Heart left ventricle (tissue), 16 donors: ENCODE measurements at regions not wholly inside any gene's neighbourhood (a gene's known extent, or its start where the extent isn't known, plus 50 kb on each side); places are given as distances from the start of the nearest gene placed in this dataset.

Experiments
- ATAC-seq, 4 donors: fragments of 200-7000 bp; cut with Tn5 transposase; one replicate each; pipeline ENCODE4 v1.9.1; 2020 to 2022; ENCODE audit warnings: moderate library complexity in 4 of 4, mild to moderate bottlenecking in 3 of 4, moderate number of reproducible peaks in 1 of 4
- DNase-seq, 5 donors: peaks; one replicate each; pipeline ENCODE4 v3.0.0-alpha.2; 2020
- H3K27ac ChIP-seq, 12 donors: fragments of 200-600 bp; sonication (generic) in 4 of 12; one replicate each; pipeline versions ENCODE4 v1.5.0 to v1.8.0; 2016 to 2022; ENCODE audit warnings: mild to moderate bottlenecking in 2 of 12
- H3K27me3 ChIP-seq, 9 donors: fragments of 200-600 bp; sonication (generic) in 2 of 9; one replicate each; pipeline versions ENCODE4 v1.5.1 to v1.8.0; 2016 to 2022; ENCODE audit warnings: mild to moderate bottlenecking in 3 of 9
- H3K36me3 ChIP-seq, 9 donors: fragments of 200-600 bp; sonication (generic) in 2 of 9; one replicate each; pipeline versions ENCODE4 v1.5.0 to v1.8.0; 2018 to 2022; ENCODE audit warnings: mild to moderate bottlenecking in 2 of 9
- H3K4me1 ChIP-seq, 12 donors: fragments of 200-600 bp; sonication (generic) in 4 of 12; one replicate each; pipeline versions ENCODE4 v1.5.0 to v1.8.0; 2016 to 2022; ENCODE audit warnings: mild to moderate bottlenecking in 3 of 12
- H3K4me3 ChIP-seq, 12 donors: fragments of 200-600 bp; sonication (generic) in 4 of 12; one replicate each; pipeline versions ENCODE4 v1.5.0 to v1.8.0; 2017 to 2022; ENCODE audit warnings: mild to moderate bottlenecking in 9 of 12, moderate library complexity in 4 of 12
- H3K9me3 ChIP-seq, 12 donors: fragments of 200-600 bp; sonication (generic) in 4 of 12; one replicate each; pipeline versions ENCODE4 v1.5.0 to v1.8.0; 2016 to 2022; ENCODE audit warnings: mild to moderate bottlenecking in 1 of 12
- POLR2A ChIP-seq, 2 donors: fragments of 450-650 bp; IDR thresholded peaks; one replicate each; pipeline ENCODE4 v1.6.1; 2017; ENCODE audit warnings: antibody characterized with exemption in 2 of 2, mild to moderate bottlenecking in 2 of 2, moderate library complexity in 2 of 2
- WGBS, 4 donors: extraction: QIAGEN DNeasy Blood & Tissue Kit in 2 of 4; methylation state at CpG; one replicate each; pipeline versions ENCODE4 v1.1.5 to v1.1.7; 2013 to 2018; 5-methylcytosine and 5-hydroxymethylcytosine counted together
- intact Hi-C, 10 donors: fragments of 100-400 bp; cut with DNase I; formaldehyde crosslinking; loops; one replicate each; pipeline versions ENCODE4 v1.11.1 to v1.14.2; 2022
- TF ChIP-seq, protein P1 (sequence below), 12 donors: fragments of 200-600 bp; sonication (generic) in 4 of 12; IDR thresholded peaks; one replicate each; pipeline versions ENCODE4 v1.5.0 to v1.8.0; 2018 to 2022; ENCODE audit warnings: antibody characterized with exemption in 12 of 12, mild to moderate bottlenecking in 5 of 12
- donor health status: ischemic (EF 13 %, LVEDD 7.1; RV severe dilation, severe dysfunction).
- donor health status: healthy with polysubstance abuse.
- donor health status: DM: no; HTN: yes; CAD: no.
- donor health status: DM: no; HTN: no; CAD: no.
- donor health status: ischemic (EF 25% LVEDD 6.9; RV normal size, moderate dysfunction).
- donor health status: ischemic (EF 25% LVEDD 5.7; RV mildly dilated, moderate dysfunction).
- donor health status: healthy.
- donor health status: DM: yes; HTN: yes; CAD: no.
- donor health status: ischemic (EF 35%, LVEDD 5.7; RV mildly dilated, moderate dysfunction).
- donor health status: nonischemic (EF 11% LVEDD 7.7; RV severe dilation, severe dysfunction).
- donor health status: DM: yes; HTN: yes; CAD: no.
- donor health status: PGD.
- donor health status: ischemic (EF 29% LVEDD 5.4; RV normal size, mild dysfunction).
- donor health status: nonischemic (EF 23%, LVEDD 6.1; RV moderate dilation, normal function).

DNA sequence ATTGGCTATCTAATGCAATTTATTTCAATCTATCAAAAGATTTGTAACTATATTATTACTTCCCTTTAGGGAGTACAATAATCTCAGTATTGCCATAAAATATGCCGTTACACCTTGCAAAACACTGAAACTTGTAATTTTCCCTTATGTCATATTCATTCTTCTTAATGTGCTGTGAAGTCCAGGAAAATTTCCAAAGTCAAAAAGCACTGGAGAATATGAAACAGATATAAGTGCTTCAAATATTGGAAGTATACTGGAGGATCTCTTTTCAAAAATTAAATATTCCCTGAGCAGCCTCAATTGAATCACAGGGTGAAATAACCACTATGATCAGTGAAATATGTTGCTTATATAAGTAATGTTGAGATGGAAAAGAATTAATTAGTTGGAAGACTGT is 356.0 kb downstream of the PPP1R3A start:
- H3K4me1 ChIP-seq = no peaks in the 10 kb centered on the region
- no peak overlapping the region for H3K27ac ChIP-seq

DNA sequence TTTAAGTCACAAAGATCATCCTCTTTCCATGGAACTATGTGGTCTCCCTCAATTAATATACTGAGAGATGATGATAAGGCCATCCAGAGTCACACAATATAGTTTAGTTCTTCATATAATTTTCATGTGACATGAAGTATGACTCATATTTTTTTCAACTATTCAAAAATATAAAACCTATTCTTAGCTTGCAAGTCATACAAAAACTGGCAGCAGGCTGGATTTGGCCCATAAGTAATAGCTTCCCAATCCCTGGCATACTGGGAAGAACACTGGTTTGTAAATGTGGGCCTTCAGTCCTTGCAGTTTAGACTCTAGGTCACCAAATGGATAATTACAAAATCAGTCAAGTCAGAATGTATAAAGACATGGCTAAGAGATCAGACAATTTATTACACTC is 356.6 kb downstream of the PPP1R3A start:
- no peak for DNase-seq

More for the DNA sequence above, 356.0 kb downstream of the PPP1R3A start:
- TF ChIP-seq POLR2A (IDR thresholded peaks at IDR 0.05) = no peak
- TF ChIP-seq, protein P1, sequence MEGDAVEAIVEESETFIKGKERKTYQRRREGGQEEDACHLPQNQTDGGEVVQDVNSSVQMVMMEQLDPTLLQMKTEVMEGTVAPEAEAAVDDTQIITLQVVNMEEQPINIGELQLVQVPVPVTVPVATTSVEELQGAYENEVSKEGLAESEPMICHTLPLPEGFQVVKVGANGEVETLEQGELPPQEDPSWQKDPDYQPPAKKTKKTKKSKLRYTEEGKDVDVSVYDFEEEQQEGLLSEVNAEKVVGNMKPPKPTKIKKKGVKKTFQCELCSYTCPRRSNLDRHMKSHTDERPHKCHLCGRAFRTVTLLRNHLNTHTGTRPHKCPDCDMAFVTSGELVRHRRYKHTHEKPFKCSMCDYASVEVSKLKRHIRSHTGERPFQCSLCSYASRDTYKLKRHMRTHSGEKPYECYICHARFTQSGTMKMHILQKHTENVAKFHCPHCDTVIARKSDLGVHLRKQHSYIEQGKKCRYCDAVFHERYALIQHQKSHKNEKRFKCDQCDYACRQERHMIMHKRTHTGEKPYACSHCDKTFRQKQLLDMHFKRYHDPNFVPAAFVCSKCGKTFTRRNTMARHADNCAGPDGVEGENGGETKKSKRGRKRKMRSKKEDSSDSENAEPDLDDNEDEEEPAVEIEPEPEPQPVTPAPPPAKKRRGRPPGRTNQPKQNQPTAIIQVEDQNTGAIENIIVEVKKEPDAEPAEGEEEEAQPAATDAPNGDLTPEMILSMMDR (IDR thresholded peaks at IDR 0.05) = no peak
- no peak overlapping the region for H3K4me3 ChIP-seq
- intact Hi-C loops = no loop called here
- H3K27me3 ChIP-seq = no peaks in the 10 kb centered on the region
- no peaks in the 10 kb centered on the region for H3K9me3 ChIP-seq
- DNase-seq = no peak
- no peaks in the 10 kb centered on the region for H3K36me3 ChIP-seq
- WGBS, 4 donors = 79 to 88% (median 84%) methylated on average over 1 of the region's 1 CpG
- no peak for ATAC-seq

DNA sequence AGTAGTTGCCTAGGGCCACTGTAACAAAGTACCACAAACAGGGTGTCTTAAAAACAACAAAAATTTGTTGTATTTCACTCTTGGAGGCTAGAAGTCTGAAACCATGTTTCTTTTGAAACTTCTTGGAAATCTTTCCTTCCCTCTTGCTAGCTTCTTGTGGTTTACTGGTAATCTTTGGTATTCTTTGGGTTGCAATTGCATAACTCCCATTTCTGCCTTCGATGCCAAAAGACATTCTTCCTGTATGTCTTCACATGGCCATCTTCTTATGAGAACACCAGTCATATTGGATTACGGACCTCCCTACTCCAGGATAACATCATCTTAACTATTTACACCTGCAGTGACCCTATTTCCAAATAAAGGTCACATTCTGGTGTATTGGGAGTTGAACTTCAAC is 357.4 kb downstream of the PPP1R3A start:
- Histone ChIP-seq H3K9me3 (no peaks in the 10 kb centered on the region), H3K4me3 (no peak overlapping the region), H3K27me3 (no peaks in the 10 kb centered on the region), H3K27ac (no peak overlapping the region), H3K4me1 (no peaks in the 10 kb centered on the region), H3K36me3 (no peaks in the 10 kb centered on the region)
- intact Hi-C loops = no loop called here
- 37 to 83% (median 66%) methylated on average over 2 of the region's 2 CpGs for WGBS, 4 donors
- ATAC-seq (no peak), DNase-seq (no peak)
- TF ChIP-seq POLR2A (IDR thresholded peaks at IDR 0.05) = no peak
- TF ChIP-seq, protein P1 (IDR thresholded peaks at IDR 0.05) = no peak

More for the DNA sequence above, 356.6 kb downstream of the PPP1R3A start:
- Histone ChIP-seq H3K9me3 (no peaks in the 10 kb centered on the region), H3K4me3 (no peak overlapping the region), H3K4me1 (no peaks in the 10 kb centered on the region), H3K27me3 (no peaks in the 10 kb centered on the region), H3K27ac (no peak overlapping the region), H3K36me3 (no peaks in the 10 kb centered on the region)
- intact Hi-C loops = no loop called here
- ATAC-seq = no peak
- TF ChIP-seq, protein P1 (IDR thresholded peaks at IDR 0.05) = no peak
- TF ChIP-seq POLR2A (IDR thresholded peaks at IDR 0.05) = no peak

DNA sequence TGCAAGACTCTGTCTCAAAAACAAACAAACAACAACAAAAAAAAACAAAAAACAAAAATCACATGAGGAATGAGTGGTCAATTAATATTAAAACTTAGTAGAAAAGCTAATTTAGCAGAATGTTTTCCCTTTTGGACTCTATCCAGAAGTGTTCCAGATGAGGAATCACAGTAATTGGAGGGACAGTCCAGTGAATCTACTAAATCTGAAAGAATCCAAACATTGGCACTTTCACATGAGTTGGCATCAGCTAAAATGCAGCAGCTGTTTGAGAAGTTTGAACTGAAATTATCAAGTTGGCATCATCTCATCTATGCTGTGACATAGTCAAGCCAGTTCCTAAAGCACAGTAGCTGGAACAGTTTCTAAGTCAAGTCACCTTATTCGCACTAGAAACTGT is 367.8 kb downstream of the PPP1R3A start:
- DNase-seq (no peak), ATAC-seq (no peak)
- Histone ChIP-seq H3K4me3 (no peak overlapping the region), H3K4me1 (no peaks in the 10 kb centered on the region), H3K36me3 (no peaks in the 10 kb centered on the region), H3K9me3 (no peaks in the 10 kb centered on the region), H3K27ac (no peak overlapping the region), H3K27me3 (no peaks in the 10 kb centered on the region)
- intact Hi-C loops = no loop called here
- TF ChIP-seq POLR2A (IDR thresholded peaks at IDR 0.05) = no peak
- TF ChIP-seq, protein P1 (IDR thresholded peaks at IDR 0.05) = no peak
- WGBS, 4 donors = 77 to 90% (median 85%) methylated on average over 1 of the region's 1 CpG
